A549 (cell line): ENCODE measurements at regions not wholly inside any gene's neighbourhood (a gene's known extent, or its start where the extent isn't known, plus 50 kb on each side); places are given as distances from the start of the nearest gene placed in this dataset.

Source experiments
- BHLHE40 ChIP-seq: IDR thresholded peaks from 2 replicates; pipeline ENCODE4 v1.6.1; 2012; ENCODE audit warnings: low read depth, low read length, inconsistent platforms
- CBX2 ChIP-seq: fragments of 200-600 bp; sonication (generic); IDR thresholded peaks from 2 replicates; pipeline ENCODE4 v1.6.1; 2016; ENCODE audit warnings: low read depth, mild to moderate bottlenecking, borderline replicate concordance
- CEBPB ChIP-seq, 2 experiments: fragments of >200 bp in 1 of 2; sonication (Bioruptor Twin) in 1 of 2; formaldehyde crosslinking in 1 of 2; IDR thresholded peaks; 2 replicates each; pipeline ENCODE4 v1.6.1; 2012 to 2016
- EHMT2 ChIP-seq: fragments of 200-600 bp; sonication (generic); IDR thresholded peaks from 2 replicates; pipeline ENCODE4 v1.6.1; 2016; ENCODE audit warnings: antibody characterized with exemption, low read depth, mild to moderate bottlenecking, moderate library complexity
- EP300 ChIP-seq, 2 experiments: fragments of >200 bp; sonication (Bioruptor Twin); formaldehyde crosslinking; IDR thresholded peaks; 2 replicates in 1 of 2; 3 replicates in 1 of 2; pipeline ENCODE4 v1.6.1; 2016 to 2017
- FOSL2 ChIP-seq, 2 experiments: fragments of 450-650 bp in 1 of 2; fragments of >200 bp in 1 of 2; sonication (Bioruptor Twin) in 1 of 2; formaldehyde crosslinking; IDR thresholded peaks; 2 replicates each; pipeline versions ENCODE4 v1.5.0 to v1.6.1; 2016 to 2020; ENCODE audit warnings: mild to moderate bottlenecking in 1 of 2, moderate library complexity in 1 of 2
- POLR2A ChIP-seq: IDR thresholded peaks from 2 replicates; pipeline ENCODE4 v1.6.1; 2012; ENCODE audit warnings: mild to moderate bottlenecking, low read length
- POLR2AphosphoS2 ChIP-seq: conservative IDR thresholded peaks from 2 replicates; pipeline ENCODE4 v1.6.1; 2012; ENCODE audit warnings: low read length, improper control_type of control experiment, inconsistent platforms
- SMC3 ChIP-seq: fragments of >200 bp; sonication (Bioruptor Twin); formaldehyde crosslinking; IDR thresholded peaks from 3 replicates; pipeline ENCODE4 v1.6.1; 2018; ENCODE audit warnings: inconsistent platforms
- SREBF2 ChIP-seq: fragments of 450-650 bp; IDR thresholded peaks from 2 replicates; pipeline ENCODE4 v1.6.1; 2014; ENCODE audit warnings: mild to moderate bottlenecking, moderate library complexity
- USF2 ChIP-seq: fragments of 450-650 bp; IDR thresholded peaks from 2 replicates; pipeline ENCODE4 v1.6.1; 2014; ENCODE audit warnings: antibody characterized with exemption
- TF ChIP-seq, protein P1 (sequence below): fragments of >200 bp; sonication (Bioruptor Twin); formaldehyde crosslinking; IDR thresholded peaks from 3 replicates; pipeline ENCODE4 v1.5.1; 2016
- TF ChIP-seq, protein P2 (sequence below): IDR thresholded peaks from 2 replicates; pipeline ENCODE4 v1.6.1; 2012
- TF ChIP-seq, protein P3 (sequence below): fragments of 150-350 bp; IDR thresholded peaks from 2 replicates; pipeline ENCODE4 v1.6.1; 2014; ENCODE audit warnings: low read depth, mild to moderate bottlenecking, low read length

DNA sequence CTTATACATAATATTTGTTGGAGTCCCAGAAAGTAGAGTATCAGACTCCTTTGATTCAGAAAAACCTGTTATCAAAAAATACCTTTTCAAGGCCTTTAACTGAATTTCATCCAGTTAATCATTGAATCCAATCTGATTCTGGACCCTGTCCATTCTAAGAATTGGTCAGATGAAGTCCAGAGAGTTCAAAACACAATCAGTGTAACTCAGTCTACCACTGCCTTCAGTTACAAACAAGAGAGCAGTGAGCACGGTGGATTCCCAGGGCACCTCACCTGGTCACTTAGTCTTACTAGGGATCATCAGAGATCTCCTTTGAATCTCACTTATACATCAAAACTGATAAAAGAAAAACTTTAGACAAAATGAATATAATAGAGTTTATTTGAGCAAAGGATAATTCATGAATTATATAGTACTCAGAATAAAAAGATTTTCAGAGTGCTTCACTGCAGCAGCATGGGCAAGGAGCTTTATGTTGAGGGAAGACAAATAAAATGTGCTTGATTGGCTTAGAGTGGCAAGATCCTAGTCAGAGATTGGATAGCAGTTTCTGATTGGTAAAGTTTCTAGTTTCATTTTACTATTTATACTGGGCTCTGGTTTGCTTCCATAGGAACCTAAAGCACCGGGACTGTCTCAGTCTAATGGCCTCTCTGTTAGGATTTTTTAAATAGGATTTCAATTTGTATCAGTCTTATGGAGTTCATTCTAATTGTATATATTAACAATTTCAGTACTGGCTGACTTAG is 474.9 kb upstream of the GOLIM4 start:
- no peak for TF ChIP-seq EHMT2
- TF ChIP-seq, protein P1, sequence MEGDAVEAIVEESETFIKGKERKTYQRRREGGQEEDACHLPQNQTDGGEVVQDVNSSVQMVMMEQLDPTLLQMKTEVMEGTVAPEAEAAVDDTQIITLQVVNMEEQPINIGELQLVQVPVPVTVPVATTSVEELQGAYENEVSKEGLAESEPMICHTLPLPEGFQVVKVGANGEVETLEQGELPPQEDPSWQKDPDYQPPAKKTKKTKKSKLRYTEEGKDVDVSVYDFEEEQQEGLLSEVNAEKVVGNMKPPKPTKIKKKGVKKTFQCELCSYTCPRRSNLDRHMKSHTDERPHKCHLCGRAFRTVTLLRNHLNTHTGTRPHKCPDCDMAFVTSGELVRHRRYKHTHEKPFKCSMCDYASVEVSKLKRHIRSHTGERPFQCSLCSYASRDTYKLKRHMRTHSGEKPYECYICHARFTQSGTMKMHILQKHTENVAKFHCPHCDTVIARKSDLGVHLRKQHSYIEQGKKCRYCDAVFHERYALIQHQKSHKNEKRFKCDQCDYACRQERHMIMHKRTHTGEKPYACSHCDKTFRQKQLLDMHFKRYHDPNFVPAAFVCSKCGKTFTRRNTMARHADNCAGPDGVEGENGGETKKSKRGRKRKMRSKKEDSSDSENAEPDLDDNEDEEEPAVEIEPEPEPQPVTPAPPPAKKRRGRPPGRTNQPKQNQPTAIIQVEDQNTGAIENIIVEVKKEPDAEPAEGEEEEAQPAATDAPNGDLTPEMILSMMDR: no peak
- no peak for TF ChIP-seq SREBF2
- TF ChIP-seq CBX2: no peak
- no peak for TF ChIP-seq POLR2A
- TF ChIP-seq USF2: no peak
- TF ChIP-seq, protein P2, sequence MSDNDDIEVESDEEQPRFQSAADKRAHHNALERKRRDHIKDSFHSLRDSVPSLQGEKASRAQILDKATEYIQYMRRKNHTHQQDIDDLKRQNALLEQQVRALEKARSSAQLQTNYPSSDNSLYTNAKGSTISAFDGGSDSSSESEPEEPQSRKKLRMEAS: no peak
- no peak for TF ChIP-seq FOSL2 (IDR thresholded peaks at IDR 0.05)
- no peak for TF ChIP-seq FOSL2 (CRISPR knock-in tag; IDR thresholded peaks at IDR 0.05)
- TF ChIP-seq, protein P3, sequence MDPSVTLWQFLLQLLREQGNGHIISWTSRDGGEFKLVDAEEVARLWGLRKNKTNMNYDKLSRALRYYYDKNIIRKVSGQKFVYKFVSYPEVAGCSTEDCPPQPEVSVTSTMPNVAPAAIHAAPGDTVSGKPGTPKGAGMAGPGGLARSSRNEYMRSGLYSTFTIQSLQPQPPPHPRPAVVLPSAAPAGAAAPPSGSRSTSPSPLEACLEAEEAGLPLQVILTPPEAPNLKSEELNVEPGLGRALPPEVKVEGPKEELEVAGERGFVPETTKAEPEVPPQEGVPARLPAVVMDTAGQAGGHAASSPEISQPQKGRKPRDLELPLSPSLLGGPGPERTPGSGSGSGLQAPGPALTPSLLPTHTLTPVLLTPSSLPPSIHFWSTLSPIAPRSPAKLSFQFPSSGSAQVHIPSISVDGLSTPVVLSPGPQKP: no peak
- no peak for TF ChIP-seq POLR2AphosphoS2
- TF ChIP-seq SMC3: no peak
- TF ChIP-seq BHLHE40: no peak
- no peak for TF ChIP-seq CEBPB (IDR thresholded peaks at IDR 0.05)
- TF ChIP-seq EP300 (IDR thresholded peaks at IDR 0.05): no peak
